HCT116 (cell line): ENCODE measurements at regions not wholly inside any gene's neighbourhood (a gene's known extent, or its start where the extent isn't known, plus 50 kb on each side); places are given as distances from the start of the nearest gene placed in this dataset.

Source experiments
- ATF3 ChIP-seq: IDR thresholded peaks from 2 replicates; pipeline ENCODE4 v1.6.1; 2012
- CTCF ChIP-seq, 3 experiments: fragments of 200-600 bp in 1 of 3; sonication (generic) in 1 of 3; IDR thresholded peaks in 2 of 3; conservative IDR thresholded peaks in 1 of 3; 2 replicates each; pipeline ENCODE4 v1.5.1; 2012 to 2017; ENCODE audit warnings: low read depth in 2 of 3, low read length in 2 of 3, antibody characterized with exemption in 1 of 3, borderline replicate concordance in 1 of 3, control low read depth in 1 of 3, mild to moderate bottlenecking in 1 of 3, mixed read lengths in 1 of 3, mixed run types in 1 of 3, moderate library complexity in 1 of 3; ENCODE audit not compliant: insufficient read depth in 1 of 3
- EGR1 ChIP-seq: IDR thresholded peaks from 2 replicates; pipeline ENCODE4 v1.6.1; 2012; ENCODE audit warnings: low read depth
- EZH2 ChIP-seq: fragments of 200-600 bp; sonication (generic); IDR thresholded peaks from 2 replicates; pipeline ENCODE4 v1.6.1; 2017; ENCODE audit warnings: antibody characterized with exemption, mixed run types
- EZH2phosphoT487 ChIP-seq: fragments of 200-600 bp; IDR thresholded peaks from 2 replicates; pipeline ENCODE4 v1.6.1; 2018; ENCODE audit warnings: antibody characterized with exemption, borderline replicate concordance
- POLR2A ChIP-seq: IDR thresholded peaks from 2 replicates; pipeline ENCODE4 v1.7.0; 2011; ENCODE audit warnings: borderline replicate concordance; ENCODE audit not compliant: insufficient read depth, insufficient read length; ENCODE audit errors: extremely low read depth
- POLR2AphosphoS5 ChIP-seq: IDR thresholded peaks from 2 replicates; pipeline ENCODE4 v1.6.1; 2011; ENCODE audit warnings: mild to moderate bottlenecking, low read depth, low read length, moderate library complexity
- SIN3A ChIP-seq: IDR thresholded peaks from 2 replicates; pipeline ENCODE4 v1.6.1; 2012; ENCODE audit warnings: low read depth
- SP1 ChIP-seq: IDR thresholded peaks from 2 replicates; pipeline ENCODE4 v1.6.1; 2012; ENCODE audit warnings: low read depth
- TCF7L2 ChIP-seq: IDR thresholded peaks from 2 replicates; pipeline ENCODE4 v1.7.0; 2011; ENCODE audit warnings: borderline replicate concordance, inconsistent platforms; ENCODE audit not compliant: insufficient read depth, insufficient read length; ENCODE audit errors: extremely low read depth
- YY1 ChIP-seq: IDR thresholded peaks from 2 replicates; pipeline ENCODE4 v1.6.1; 2011; ENCODE audit warnings: low read length, low read depth, moderate library complexity, mild to moderate bottlenecking; ENCODE audit not compliant: insufficient replicate concordance; ENCODE audit errors: extremely low read depth
- TF ChIP-seq, protein P1 (sequence below): IDR thresholded peaks from 2 replicates; pipeline ENCODE4 v1.6.1; 2012; ENCODE audit warnings: low read depth

GRCh38 chr6:74871757-74872156 is 334.1 kb downstream of the COL12A1 start:
- no peak for TF ChIP-seq EGR1
- TF ChIP-seq CTCF (IDR thresholded peaks at IDR 0.05 in 2 of 3, conservative IDR thresholded peaks at IDR 0.05 in 1 of 3; ENCODE audit: borderline replicate concordance in 1 of 3, insufficient read depth in 1 of 3, low read depth in 2 of 3, low read length in 2 of 3) = no peak
- no peak for TF ChIP-seq EZH2phosphoT487
- no peak for TF ChIP-seq POLR2A
- no peak for TF ChIP-seq SP1
- no peak for TF ChIP-seq TCF7L2
- no peak for TF ChIP-seq POLR2AphosphoS5
- TF ChIP-seq, protein P1, sequence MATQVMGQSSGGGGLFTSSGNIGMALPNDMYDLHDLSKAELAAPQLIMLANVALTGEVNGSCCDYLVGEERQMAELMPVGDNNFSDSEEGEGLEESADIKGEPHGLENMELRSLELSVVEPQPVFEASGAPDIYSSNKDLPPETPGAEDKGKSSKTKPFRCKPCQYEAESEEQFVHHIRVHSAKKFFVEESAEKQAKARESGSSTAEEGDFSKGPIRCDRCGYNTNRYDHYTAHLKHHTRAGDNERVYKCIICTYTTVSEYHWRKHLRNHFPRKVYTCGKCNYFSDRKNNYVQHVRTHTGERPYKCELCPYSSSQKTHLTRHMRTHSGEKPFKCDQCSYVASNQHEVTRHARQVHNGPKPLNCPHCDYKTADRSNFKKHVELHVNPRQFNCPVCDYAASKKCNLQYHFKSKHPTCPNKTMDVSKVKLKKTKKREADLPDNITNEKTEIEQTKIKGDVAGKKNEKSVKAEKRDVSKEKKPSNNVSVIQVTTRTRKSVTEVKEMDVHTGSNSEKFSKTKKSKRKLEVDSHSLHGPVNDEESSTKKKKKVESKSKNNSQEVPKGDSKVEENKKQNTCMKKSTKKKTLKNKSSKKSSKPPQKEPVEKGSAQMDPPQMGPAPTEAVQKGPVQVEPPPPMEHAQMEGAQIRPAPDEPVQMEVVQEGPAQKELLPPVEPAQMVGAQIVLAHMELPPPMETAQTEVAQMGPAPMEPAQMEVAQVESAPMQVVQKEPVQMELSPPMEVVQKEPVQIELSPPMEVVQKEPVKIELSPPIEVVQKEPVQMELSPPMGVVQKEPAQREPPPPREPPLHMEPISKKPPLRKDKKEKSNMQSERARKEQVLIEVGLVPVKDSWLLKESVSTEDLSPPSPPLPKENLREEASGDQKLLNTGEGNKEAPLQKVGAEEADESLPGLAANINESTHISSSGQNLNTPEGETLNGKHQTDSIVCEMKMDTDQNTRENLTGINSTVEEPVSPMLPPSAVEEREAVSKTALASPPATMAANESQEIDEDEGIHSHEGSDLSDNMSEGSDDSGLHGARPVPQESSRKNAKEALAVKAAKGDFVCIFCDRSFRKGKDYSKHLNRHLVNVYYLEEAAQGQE = no peak
- TF ChIP-seq EZH2 = no peak
- no peak for TF ChIP-seq SIN3A
- no peak for TF ChIP-seq ATF3
- no peak for TF ChIP-seq YY1
